C4-2B (cell line): ENCODE measurements at regions not wholly inside any gene's neighbourhood (a gene's known extent, or its start where the extent isn't known, plus 50 kb on each side); places are given as distances from the start of the nearest gene placed in this dataset.

ENCODE experiments used
- H3K27ac ChIP-seq: fragments of 450-650 bp; 2 replicates; pipeline ENCODE4 v1.5.1; 2017
- CTCF ChIP-seq: fragments of 450-650 bp; conservative IDR thresholded peaks from 2 replicates; pipeline ENCODE4 v1.5.1; 2017; ENCODE audit warnings: mild to moderate bottlenecking
- ZFX ChIP-seq: fragments of 450-650 bp; IDR thresholded peaks from 2 replicates; pipeline ENCODE4 v1.6.1; 2017

- TF ChIP-seq CTCF (no peak), ZFX (no peak)
- H3K27ac ChIP-seq = no peak overlapping the region
Measured at GRCh38 chr13:73618275-73618865, 515.8 kb downstream of the KLF12 start.

- H3K27ac ChIP-seq = no peak overlapping the region
- TF ChIP-seq CTCF (no peak), ZFX (no peak)
Measured at GRCh38 chr13:73616861-73617260, 517.3 kb downstream of the KLF12 start.

GRCh38 chr13:73610799-73611592 is 523.2 kb downstream of the KLF12 start:
- no peak overlapping the region for H3K27ac ChIP-seq
- TF ChIP-seq CTCF (no peak), ZFX (no peak)

- H3K27ac ChIP-seq = no peak overlapping the region
- TF ChIP-seq ZFX (no peak), CTCF (no peak)
Measured at GRCh38 chr13:73608711-73609485, 525.3 kb downstream of the KLF12 start.

- TF ChIP-seq ZFX (no peak), CTCF (no peak)
Measured at GRCh38 chr13:73608157-73608516, 526.1 kb downstream of the KLF12 start.

GRCh38 chr13:73607489-73608156 is 526.6 kb downstream of the KLF12 start:
- no peak overlapping the region for H3K27ac ChIP-seq
- TF ChIP-seq CTCF (no peak), ZFX (no peak)

More at GRCh38 chr13:73608157-73608516, 526.1 kb downstream of the KLF12 start:
- H3K27ac ChIP-seq = no peak overlapping the region
